ENCODE measurements at regions not wholly inside any gene's neighbourhood (a gene's known extent, or its start where the extent isn't known, plus 50 kb on each side); places are given as distances from the start of the nearest gene placed in this dataset.
"Not testable (repeated sequence)": the region's sequence is repeated elsewhere in the genome, so short reads cannot be mapped to it uniquely, and the experiment has no call there.

GRCh38 chr21:35482933-35483662 lies 434.0 kb upstream of the RUNX1 start:
- DNase-seq, result no peak

- no peak for DNase-seq
These were observed 433.0 kb upstream of the RUNX1 start for GRCh38 chr21:35482096-35482495.

- no peak for DNase-seq
These were observed 431.9 kb upstream of the RUNX1 start for GRCh38 chr21:35481005-35481404.

GRCh38 chr21:35479529-35479928 lies 430.4 kb upstream of the RUNX1 start:
- DNase-seq, result no peak

- DNase-seq, result no peak
These were observed 430.0 kb upstream of the RUNX1 start for GRCh38 chr21:35479065-35479448.

GRCh38 chr21:35478161-35479064 lies 429.3 kb upstream of the RUNX1 start:
- no peak for DNase-seq

GRCh38 chr21:35477622-35478021 lies 428.5 kb upstream of the RUNX1 start:
- DNase-seq, result no peak

GRCh38 chr21:35476621-35477395 lies 427.7 kb upstream of the RUNX1 start:
- no peak for DNase-seq

GRCh38 chr21:35475762-35476161 lies 426.7 kb upstream of the RUNX1 start:
- DNase-seq, result no peak

GRCh38 chr21:35475009-35475408 lies 425.9 kb upstream of the RUNX1 start:
- DNase-seq, result no peak

GRCh38 chr21:35473496-35473895 lies 424.4 kb upstream of the RUNX1 start:
- DNase-seq, result no peak

GRCh38 chr21:35470522-35470921 lies 421.4 kb upstream of the RUNX1 start:
- DNase-seq, result no peak

GRCh38 chr21:35469498-35469897 lies 420.4 kb upstream of the RUNX1 start:
- DNase-seq, result no peak

GRCh38 chr21:35468991-35469390 lies 419.9 kb upstream of the RUNX1 start:
- DNase-seq, result no peak

- DNase-seq, result no peak
These were observed 418.5 kb upstream of the RUNX1 start for GRCh38 chr21:35467566-35467965.

GRCh38 chr21:35466681-35467080 lies 417.6 kb upstream of the RUNX1 start:
- not testable (repeated sequence) for DNase-seq

GRCh38 chr21:35465741-35466140 lies 416.6 kb upstream of the RUNX1 start:
- no peak for DNase-seq

- no peak for DNase-seq
These were observed 412.6 kb upstream of the RUNX1 start for GRCh38 chr21:35461700-35462099.

GRCh38 chr21:35460441-35460840 lies 411.3 kb upstream of the RUNX1 start:
- DNase-seq, result no peak

- DNase-seq, result no peak
These were observed 409.3 kb upstream of the RUNX1 start for GRCh38 chr21:35458405-35458804.

GRCh38 chr21:35457097-35457804 lies 408.1 kb upstream of the RUNX1 start:
- no peak for DNase-seq

- DNase-seq, result no peak
These were observed 402.2 kb upstream of the RUNX1 start for GRCh38 chr21:35451276-35451675.

- DNase-seq, result no peak
These were observed 401.7 kb upstream of the RUNX1 start for GRCh38 chr21:35450830-35451229.

Data from CD4-positive, alpha-beta T cell treated with Interferon gamma for 1 hour (primary cell).